DMS153 (cell line): ENCODE measurements at regions not wholly inside any gene's neighbourhood (a gene's known extent, or its start where the extent isn't known, plus 50 kb on each side); places are given as distances from the start of the nearest gene placed in this dataset.

Source experiments
- DNase-seq: peaks from one replicate; lab custom pipeline; 2025; lab: John Stamatoyannopoulos, UW

GRCh38 chr2:217064234-217065011, 204.6 kb upstream of the TNP1 start:
- DNase-seq = no peak

- DNase-seq = no peak
Measured at GRCh38 chr2:217063238-217063755, 203.4 kb upstream of the TNP1 start.

GRCh38 chr2:217062768-217063167, 202.9 kb upstream of the TNP1 start:
- no peak for DNase-seq

- DNase-seq = no peak
Measured at GRCh38 chr2:217061916-217062505, 202.1 kb upstream of the TNP1 start.

GRCh38 chr2:217060951-217061547, 201.2 kb upstream of the TNP1 start:
- DNase-seq = no peak

- DNase-seq = no peak
Measured at GRCh38 chr2:217060516-217060915, 200.7 kb upstream of the TNP1 start.

GRCh38 chr2:217058791-217059755, 199.2 kb upstream of the TNP1 start:
- peak; percentile 59 for DNase-seq

GRCh38 chr2:217057773-217058172, 197.9 kb upstream of the TNP1 start:
- DNase-seq = no peak

GRCh38 chr2:217055624-217056023, 195.8 kb upstream of the TNP1 start:
- no peak for DNase-seq

- peak; percentile 84 for DNase-seq
Measured at GRCh38 chr2:217054791-217055190, 194.9 kb upstream of the TNP1 start.

GRCh38 chr2:217052856-217053577, 193.2 kb upstream of the TNP1 start:
- no peak for DNase-seq

GRCh38 chr2:217051416-217051815, 191.6 kb upstream of the TNP1 start:
- DNase-seq = no peak

GRCh38 chr2:217049956-217050355, 190.1 kb upstream of the TNP1 start:
- DNase-seq = no peak

- DNase-seq = no peak
Measured at GRCh38 chr2:217049422-217049821, 189.6 kb upstream of the TNP1 start.

- DNase-seq = no peak
Measured at GRCh38 chr2:217048730-217049129, 188.9 kb upstream of the TNP1 start.

GRCh38 chr2:217047631-217048030, 187.8 kb upstream of the TNP1 start:
- no peak for DNase-seq

GRCh38 chr2:217047209-217047608, 187.3 kb upstream of the TNP1 start:
- no peak for DNase-seq

- no peak for DNase-seq
Measured at GRCh38 chr2:217045700-217046475, 186.0 kb upstream of the TNP1 start.

- DNase-seq = no peak
Measured at GRCh38 chr2:217040099-217040498, 180.2 kb upstream of the TNP1 start.

GRCh38 chr2:217038001-217038400, 178.1 kb upstream of the TNP1 start:
- DNase-seq = no peak
